B cell (primary cell): ENCODE measurements at regions not wholly inside any gene's neighbourhood (a gene's known extent, or its start where the extent isn't known, plus 50 kb on each side); places are given as distances from the start of the nearest gene placed in this dataset.

ENCODE experiments used
- EZH2 ChIP-seq: IDR thresholded peaks from 2 replicates; pipeline ENCODE4 v1.6.1; 2012; ENCODE audit warnings: borderline replicate concordance, low read depth, mild to moderate bottlenecking, moderate library complexity, low read length; ENCODE audit not compliant: insufficient read depth, poor library complexity, severe bottlenecking
- TF ChIP-seq, protein P1 (sequence below): fragments of 200-600 bp; IDR thresholded peaks from one replicate; pipeline ENCODE4 v1.8.0; 2022; ENCODE audit warnings: antibody characterized with exemption, mild to moderate bottlenecking

DNA sequence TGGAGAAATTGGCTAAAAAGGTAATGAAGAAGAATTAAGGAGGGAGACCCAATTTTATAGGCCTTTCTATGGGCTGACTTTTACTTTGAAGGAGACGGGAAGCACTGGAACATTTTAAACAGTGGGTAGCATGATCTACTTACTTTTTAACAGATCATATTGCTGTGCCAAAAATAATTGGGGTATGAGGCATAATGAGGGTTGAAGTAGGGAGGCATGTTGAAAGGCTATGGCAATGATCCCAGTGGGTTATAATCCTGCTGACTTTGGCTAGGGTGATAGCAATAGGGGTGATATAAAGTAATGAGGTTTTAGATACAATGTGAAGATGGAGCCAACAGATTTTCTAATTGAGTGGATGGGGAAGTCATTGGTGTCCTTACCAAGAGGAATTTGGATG lies 73.2 kb downstream of the GPR37 start:
- TF ChIP-seq, protein P1, sequence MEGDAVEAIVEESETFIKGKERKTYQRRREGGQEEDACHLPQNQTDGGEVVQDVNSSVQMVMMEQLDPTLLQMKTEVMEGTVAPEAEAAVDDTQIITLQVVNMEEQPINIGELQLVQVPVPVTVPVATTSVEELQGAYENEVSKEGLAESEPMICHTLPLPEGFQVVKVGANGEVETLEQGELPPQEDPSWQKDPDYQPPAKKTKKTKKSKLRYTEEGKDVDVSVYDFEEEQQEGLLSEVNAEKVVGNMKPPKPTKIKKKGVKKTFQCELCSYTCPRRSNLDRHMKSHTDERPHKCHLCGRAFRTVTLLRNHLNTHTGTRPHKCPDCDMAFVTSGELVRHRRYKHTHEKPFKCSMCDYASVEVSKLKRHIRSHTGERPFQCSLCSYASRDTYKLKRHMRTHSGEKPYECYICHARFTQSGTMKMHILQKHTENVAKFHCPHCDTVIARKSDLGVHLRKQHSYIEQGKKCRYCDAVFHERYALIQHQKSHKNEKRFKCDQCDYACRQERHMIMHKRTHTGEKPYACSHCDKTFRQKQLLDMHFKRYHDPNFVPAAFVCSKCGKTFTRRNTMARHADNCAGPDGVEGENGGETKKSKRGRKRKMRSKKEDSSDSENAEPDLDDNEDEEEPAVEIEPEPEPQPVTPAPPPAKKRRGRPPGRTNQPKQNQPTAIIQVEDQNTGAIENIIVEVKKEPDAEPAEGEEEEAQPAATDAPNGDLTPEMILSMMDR: no peak
- TF ChIP-seq EZH2: no peak
